Panc1 (cell line): ENCODE measurements at regions not wholly inside any gene's neighbourhood (a gene's known extent, or its start where the extent isn't known, plus 50 kb on each side); places are given as distances from the start of the nearest gene placed in this dataset.

Source experiments
- ATAC-seq: fragments of 200-7000 bp; cut with Tn5 transposase; 2 replicates; pipeline ENCODE4 v1.9.1; 2020; ENCODE audit warnings: mild to moderate bottlenecking, moderate library complexity
- BruUV-seq: library from RNA; stranded (reverse); fragments of 400-500 nt; replicated peaks from 2 replicates; lab custom pipeline; 2021; lab: Mats Ljungman, UMichigan
- CTCF ChIA-PET: fragments of 300-600 bp; sonication (Branson Sonifier 250); formaldehyde crosslinking; loops from one replicate; lab custom pipeline; 2022; ENCODE audit warnings: antibody characterized with exemption; lab: Charles Lee
- POLR2A ChIA-PET: fragments of 300-600 bp; sonication (Branson Sonifier 250); formaldehyde crosslinking; loops from one replicate; lab custom pipeline; 2022; ENCODE audit warnings: antibody characterized with exemption; lab: Charles Lee
- DNase-seq: peaks from one replicate; pipeline ENCODE4 v3.0.0-alpha.2; 2010; ENCODE audit warnings: low read depth, low spot score
- H3K27ac ChIP-seq: 2 replicates; pipeline ENCODE4 v1.5.1; 2011; ENCODE audit warnings: mild to moderate bottlenecking, low read length, inconsistent platforms
- H3K27me3 ChIP-seq: fragments of 200-500 bp; sonication (Bioruptor generic); 2 replicates; pipeline ENCODE4 v1.6.0; 2014; ENCODE audit warnings: low read length, inconsistent platforms; ENCODE audit not compliant: control insufficient read depth, insufficient read depth
- H3K36me3 ChIP-seq: fragments of 200-500 bp; sonication (Bioruptor generic); 2 replicates; pipeline ENCODE4 v1.5.1; 2014; ENCODE audit warnings: inconsistent platforms, mild to moderate bottlenecking, low read length, moderate library complexity; ENCODE audit not compliant: control insufficient read depth, insufficient read depth
- H3K4me1 ChIP-seq: 2 replicates; pipeline ENCODE4 v1.5.1; 2011; ENCODE audit warnings: inconsistent platforms, mild to moderate bottlenecking, low read length, moderate library complexity; ENCODE audit not compliant: control insufficient read depth, insufficient read depth
- H3K4me3 ChIP-seq, 2 experiments: 2 replicates each; pipeline ENCODE4 v1.5.1; 2011 to 2012; ENCODE audit warnings: low read depth in 2 of 2, low read length in 2 of 2, mild to moderate bottlenecking in 2 of 2, inconsistent platforms in 1 of 2, moderate library complexity in 1 of 2
- H3K9me3 ChIP-seq: fragments of 200-500 bp; sonication (Bioruptor generic); 2 replicates; pipeline ENCODE4 v1.5.1; 2014; ENCODE audit warnings: low read depth, mild to moderate bottlenecking, inconsistent platforms, low read length, moderate library complexity; ENCODE audit not compliant: control insufficient read depth, insufficient read depth
- POLR2AphosphoS5 ChIP-seq: IDR thresholded peaks from 2 replicates; pipeline ENCODE4 v1.6.1; 2012; ENCODE audit warnings: mild to moderate bottlenecking, low read depth, low read length, moderate library complexity
- SIN3A ChIP-seq: IDR thresholded peaks from 2 replicates; pipeline ENCODE4 v1.6.1; 2012; ENCODE audit warnings: low read depth, mild to moderate bottlenecking, low read length, moderate library complexity, borderline replicate concordance; ENCODE audit not compliant: insufficient read depth
- TCF7L2 ChIP-seq: IDR thresholded peaks from 2 replicates; pipeline ENCODE4 v1.6.1; 2011; ENCODE audit warnings: mild to moderate bottlenecking, low read depth, low read length, inconsistent platforms
- in situ Hi-C: cut with HindIII; loops from 2 replicates; pipeline ENCODE4 v1.10.0; 2016; ENCODE audit warnings: low sequenced_read_pairs, low pct_unique_long_range_greater_than_20kb
- intact Hi-C: fragments of 100-400 bp; cut with micrococcal nuclease; formaldehyde crosslinking; loops from one replicate; pipeline ENCODE4 v1.10.0; 2022; ENCODE audit not compliant: unreplicated experiment
- TF ChIP-seq, protein P1 (sequence below): fragments of 450-650 bp; IDR thresholded peaks from 2 replicates; pipeline ENCODE4 v1.5.1; 2017; ENCODE audit warnings: mild to moderate bottlenecking
- TF ChIP-seq, protein P2 (sequence below), 2 experiments: IDR thresholded peaks; 2 replicates each; pipeline ENCODE4 v1.6.1; 2011 to 2012; ENCODE audit warnings: low read depth in 2 of 2, control low read depth in 1 of 2, low read length in 1 of 2, mild to moderate bottlenecking in 1 of 2, moderate library complexity in 1 of 2; ENCODE audit not compliant: insufficient read depth in 1 of 2

DNA sequence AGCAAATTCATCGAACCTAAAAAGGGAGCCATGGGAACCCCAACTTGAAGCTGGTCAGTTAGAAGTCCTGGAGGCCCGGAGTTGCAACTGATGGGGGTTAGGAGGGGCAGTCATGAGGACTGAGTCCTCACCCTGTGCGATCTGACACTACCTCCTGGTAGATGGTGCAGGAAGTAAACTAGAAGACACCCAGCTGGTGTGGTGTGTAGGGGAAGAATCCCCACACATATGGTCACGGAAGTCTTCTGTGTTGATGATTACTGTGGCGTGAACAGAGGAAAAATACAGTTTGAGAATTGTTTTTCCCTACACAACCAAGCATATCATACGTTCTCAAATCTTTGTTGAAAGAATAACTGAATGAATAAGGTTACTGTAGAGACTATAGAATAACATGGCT, 164.6 kb upstream of the KCTD7 start:
- no TSS peak for BruUV-seq
- ATAC-seq = no peak
- intact Hi-C loops (no loop called here), in situ Hi-C loops (no loop called here)
- no peaks in the 10 kb centered on the region for H3K27me3 ChIP-seq
- no peak overlapping the region for H3K27ac ChIP-seq
- no peaks in the 10 kb centered on the region for H3K36me3 ChIP-seq
- H3K4me3 ChIP-seq = no peak overlapping the region
- H3K4me1 ChIP-seq = no peaks in the 10 kb centered on the region
- CTCF ChIA-PET = no interaction called here
- no peaks in the 10 kb centered on the region for H3K9me3 ChIP-seq
- DNase-seq = no peak
- POLR2A ChIA-PET = no interaction called here
- TF ChIP-seq, protein P1, sequence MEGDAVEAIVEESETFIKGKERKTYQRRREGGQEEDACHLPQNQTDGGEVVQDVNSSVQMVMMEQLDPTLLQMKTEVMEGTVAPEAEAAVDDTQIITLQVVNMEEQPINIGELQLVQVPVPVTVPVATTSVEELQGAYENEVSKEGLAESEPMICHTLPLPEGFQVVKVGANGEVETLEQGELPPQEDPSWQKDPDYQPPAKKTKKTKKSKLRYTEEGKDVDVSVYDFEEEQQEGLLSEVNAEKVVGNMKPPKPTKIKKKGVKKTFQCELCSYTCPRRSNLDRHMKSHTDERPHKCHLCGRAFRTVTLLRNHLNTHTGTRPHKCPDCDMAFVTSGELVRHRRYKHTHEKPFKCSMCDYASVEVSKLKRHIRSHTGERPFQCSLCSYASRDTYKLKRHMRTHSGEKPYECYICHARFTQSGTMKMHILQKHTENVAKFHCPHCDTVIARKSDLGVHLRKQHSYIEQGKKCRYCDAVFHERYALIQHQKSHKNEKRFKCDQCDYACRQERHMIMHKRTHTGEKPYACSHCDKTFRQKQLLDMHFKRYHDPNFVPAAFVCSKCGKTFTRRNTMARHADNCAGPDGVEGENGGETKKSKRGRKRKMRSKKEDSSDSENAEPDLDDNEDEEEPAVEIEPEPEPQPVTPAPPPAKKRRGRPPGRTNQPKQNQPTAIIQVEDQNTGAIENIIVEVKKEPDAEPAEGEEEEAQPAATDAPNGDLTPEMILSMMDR = no peak
- no peak for TF ChIP-seq POLR2AphosphoS5
- TF ChIP-seq, protein P2, sequence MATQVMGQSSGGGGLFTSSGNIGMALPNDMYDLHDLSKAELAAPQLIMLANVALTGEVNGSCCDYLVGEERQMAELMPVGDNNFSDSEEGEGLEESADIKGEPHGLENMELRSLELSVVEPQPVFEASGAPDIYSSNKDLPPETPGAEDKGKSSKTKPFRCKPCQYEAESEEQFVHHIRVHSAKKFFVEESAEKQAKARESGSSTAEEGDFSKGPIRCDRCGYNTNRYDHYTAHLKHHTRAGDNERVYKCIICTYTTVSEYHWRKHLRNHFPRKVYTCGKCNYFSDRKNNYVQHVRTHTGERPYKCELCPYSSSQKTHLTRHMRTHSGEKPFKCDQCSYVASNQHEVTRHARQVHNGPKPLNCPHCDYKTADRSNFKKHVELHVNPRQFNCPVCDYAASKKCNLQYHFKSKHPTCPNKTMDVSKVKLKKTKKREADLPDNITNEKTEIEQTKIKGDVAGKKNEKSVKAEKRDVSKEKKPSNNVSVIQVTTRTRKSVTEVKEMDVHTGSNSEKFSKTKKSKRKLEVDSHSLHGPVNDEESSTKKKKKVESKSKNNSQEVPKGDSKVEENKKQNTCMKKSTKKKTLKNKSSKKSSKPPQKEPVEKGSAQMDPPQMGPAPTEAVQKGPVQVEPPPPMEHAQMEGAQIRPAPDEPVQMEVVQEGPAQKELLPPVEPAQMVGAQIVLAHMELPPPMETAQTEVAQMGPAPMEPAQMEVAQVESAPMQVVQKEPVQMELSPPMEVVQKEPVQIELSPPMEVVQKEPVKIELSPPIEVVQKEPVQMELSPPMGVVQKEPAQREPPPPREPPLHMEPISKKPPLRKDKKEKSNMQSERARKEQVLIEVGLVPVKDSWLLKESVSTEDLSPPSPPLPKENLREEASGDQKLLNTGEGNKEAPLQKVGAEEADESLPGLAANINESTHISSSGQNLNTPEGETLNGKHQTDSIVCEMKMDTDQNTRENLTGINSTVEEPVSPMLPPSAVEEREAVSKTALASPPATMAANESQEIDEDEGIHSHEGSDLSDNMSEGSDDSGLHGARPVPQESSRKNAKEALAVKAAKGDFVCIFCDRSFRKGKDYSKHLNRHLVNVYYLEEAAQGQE (IDR thresholded peaks at IDR 0.05; ENCODE audit: insufficient read depth in 1 of 2, low read depth in 2 of 2, low read length in 1 of 2) = no peak
- TF ChIP-seq SIN3A = no peak
- TF ChIP-seq TCF7L2 = no peak

DNA sequence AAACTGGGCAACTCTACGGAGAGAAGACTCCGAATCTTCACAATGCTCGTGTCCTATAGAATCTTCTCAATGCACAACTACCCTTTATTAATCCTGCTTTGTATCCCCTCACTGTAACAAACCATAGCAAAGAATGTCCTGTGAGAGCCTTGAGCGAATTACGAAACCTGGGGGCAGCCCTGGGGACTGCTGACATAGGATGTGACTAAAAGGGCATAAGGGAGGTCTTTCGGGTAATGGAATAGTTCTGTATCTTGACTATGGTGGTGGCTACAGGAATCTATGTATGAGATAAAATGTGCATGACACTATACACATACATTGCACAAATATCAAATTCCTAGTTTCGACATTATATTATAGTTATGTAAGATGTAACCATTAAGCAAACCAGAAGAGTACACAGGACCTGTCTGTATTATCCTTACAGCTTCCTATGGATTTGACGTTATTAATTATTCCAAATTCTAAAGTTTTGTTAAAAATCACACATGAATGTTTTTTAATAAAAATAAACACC, 162.5 kb upstream of the KCTD7 start:
- DNase-seq (no peak), ATAC-seq (no peak)
- no peaks in the 10 kb centered on the region for H3K4me1 ChIP-seq
- no peak overlapping the region for H3K4me3 ChIP-seq
- no peak overlapping the region for H3K27ac ChIP-seq
- no peak for TF ChIP-seq SIN3A
- TF ChIP-seq TCF7L2 = no peak
- TF ChIP-seq, protein P2 (IDR thresholded peaks at IDR 0.05; ENCODE audit: insufficient read depth in 1 of 2, low read depth in 2 of 2, low read length in 1 of 2) = no peak
- no peak for TF ChIP-seq POLR2AphosphoS5
- TF ChIP-seq, protein P1 = no peak
- no TSS peak for BruUV-seq
- H3K36me3 ChIP-seq = no peaks in the 10 kb centered on the region
- H3K27me3 ChIP-seq = no peaks in the 10 kb centered on the region
- intact Hi-C loops = no loop called here
- in situ Hi-C loops = no loop called here
- CTCF ChIA-PET = no interaction called here
- POLR2A ChIA-PET = interaction anchor here (0.6 kb wide), 1 partner anchor 10 kb away, joined by 4 read pairs; no protein-coding TSS in a partner anchor
- H3K9me3 ChIP-seq = no peaks in the 10 kb centered on the region
